Hematopoietic multipotent progenitor cell treated with erythropoietin and hydrocortisone succinate and interleukin-3 and kit ligand, for 6 days (in vitro differentiated cells): ENCODE measurements at regions not wholly inside any gene's neighbourhood (a gene's known extent, or its start where the extent isn't known, plus 50 kb on each side); places are given as distances from the start of the nearest gene placed in this dataset.

Source experiments
- DNase-seq: peaks from one replicate; pipeline ENCODE4 v3.0.0-alpha.2; 2015

- DNase-seq: no peak
Measured at GRCh38 chr14:30786701-30787100, 87.7 kb upstream of the COCH start.

DNA sequence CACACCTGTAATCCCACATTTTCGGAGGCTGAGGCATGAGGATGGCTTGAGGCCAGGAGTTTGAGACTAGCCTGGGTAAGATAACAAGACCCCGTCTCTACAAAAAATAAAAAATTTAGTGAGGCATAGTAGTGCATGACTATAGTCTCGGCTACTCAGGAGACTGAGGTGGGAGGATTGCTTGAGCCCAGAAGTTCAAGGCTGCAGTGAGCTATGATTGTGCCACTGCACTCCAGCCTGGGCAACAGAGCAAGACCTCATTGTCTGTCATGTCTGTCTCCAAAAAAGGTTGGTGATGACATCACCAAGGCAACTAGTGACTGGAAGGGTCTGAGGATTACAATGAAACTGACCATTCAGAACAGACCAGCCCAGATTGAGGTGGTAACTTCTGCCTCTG, 83.5 kb upstream of the COCH start:
- DNase-seq: no peak

DNA sequence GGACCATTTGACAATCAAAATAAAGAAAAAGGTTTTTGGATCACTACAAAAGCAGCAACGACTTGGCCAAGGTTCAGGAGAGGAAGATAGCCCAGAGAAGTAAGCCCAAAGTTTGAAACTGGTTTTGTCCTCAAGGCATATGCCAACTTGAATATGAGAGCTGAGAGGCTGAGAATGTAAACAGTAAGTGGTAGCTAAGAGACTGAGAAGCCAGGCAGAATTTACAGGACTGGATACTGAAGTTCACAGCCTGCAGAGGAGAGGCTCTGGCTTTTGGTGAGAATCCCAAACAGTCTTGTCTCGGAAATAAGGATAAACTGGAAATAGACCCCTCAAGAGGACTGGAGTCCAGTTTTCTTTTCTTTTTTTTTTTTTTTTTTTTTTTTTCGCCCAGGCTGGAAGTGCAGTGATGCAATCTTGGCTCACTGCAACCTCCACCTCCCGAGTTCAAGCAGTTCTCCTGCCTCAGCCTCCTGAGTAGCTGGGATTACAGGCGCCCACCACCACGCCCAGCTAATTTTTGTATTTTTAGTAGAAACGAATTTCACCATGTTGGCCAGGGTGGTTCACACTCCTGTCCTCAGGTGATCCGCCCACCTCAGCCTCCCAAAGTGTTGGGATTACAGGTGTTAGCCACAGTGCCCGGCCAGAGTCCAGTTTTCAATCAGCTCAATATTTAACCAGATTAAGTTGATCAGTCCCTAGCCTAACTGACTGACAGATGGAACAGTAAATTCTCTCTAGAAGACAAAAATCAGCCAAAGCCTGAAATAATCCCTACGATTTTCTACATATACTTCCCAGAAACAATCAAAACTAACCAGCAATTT, 82.6 kb upstream of the COCH start:
- DNase-seq: no peak

DNA sequence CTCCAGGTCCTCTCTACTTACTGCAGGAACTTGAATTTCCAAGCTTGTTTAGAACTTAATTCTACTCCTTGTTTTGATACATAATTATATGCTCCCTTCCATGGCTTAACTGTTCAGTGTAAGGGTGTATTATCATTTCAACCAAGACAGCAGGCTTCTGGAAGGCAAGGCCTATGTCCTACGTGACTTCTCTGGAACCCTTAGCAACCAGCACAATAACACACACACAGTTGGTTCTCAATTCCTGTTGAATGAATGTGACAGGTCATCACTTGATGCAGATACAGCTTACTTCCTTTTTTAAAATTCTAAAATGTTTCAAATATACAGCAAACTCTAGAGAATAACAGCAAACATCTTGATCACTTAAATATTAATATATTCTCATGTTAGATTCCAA, 77.7 kb upstream of the COCH start:
- no peak for DNase-seq

GRCh38 chr14:30798516-30798915, 75.8 kb upstream of the COCH start:
- no peak for DNase-seq

GRCh38 chr14:30798961-30799360, 75.4 kb upstream of the COCH start:
- no peak for DNase-seq

DNA sequence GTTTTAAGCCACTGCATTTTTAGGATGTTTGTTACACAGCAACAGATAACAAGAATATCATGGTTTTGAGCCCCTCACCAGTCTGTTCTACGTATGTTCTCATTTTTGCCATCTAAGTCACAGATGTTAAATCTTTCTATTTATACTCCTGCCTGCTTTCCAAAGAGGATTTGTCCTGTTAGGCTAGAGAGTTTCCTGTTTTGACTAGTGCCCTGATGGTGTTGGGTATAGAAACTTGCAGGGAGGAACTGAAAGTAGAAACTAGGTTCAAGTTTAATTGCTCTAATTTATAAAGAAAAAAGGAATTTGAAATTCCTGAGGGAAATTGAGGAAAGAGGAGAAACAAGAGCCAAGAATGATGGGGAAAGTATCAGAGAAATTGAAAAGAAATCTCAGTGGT, 74.4 kb upstream of the COCH start:
- no peak for DNase-seq

GRCh38 chr14:30803185-30803584, 71.2 kb upstream of the COCH start:
- DNase-seq: no peak

DNA sequence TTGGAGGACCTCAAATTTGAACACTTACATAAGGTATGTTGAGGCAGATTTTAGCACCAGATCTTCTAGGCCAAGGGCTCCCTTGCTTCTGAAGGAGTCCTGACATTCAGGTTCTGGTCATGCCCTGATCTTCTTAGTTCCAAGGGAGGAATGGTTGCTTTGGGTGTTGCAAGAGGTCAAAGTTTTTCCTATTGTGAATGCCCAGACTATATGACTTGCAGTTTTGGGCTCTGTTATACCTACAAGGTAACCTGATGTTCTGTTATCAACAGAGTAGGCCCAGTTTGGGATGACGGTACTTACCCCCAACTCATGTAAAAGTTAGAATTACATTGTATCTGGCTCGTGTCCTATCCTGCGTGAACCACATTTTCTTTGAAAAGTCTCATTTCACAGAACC, 69.1 kb upstream of the COCH start:
- DNase-seq: no peak

DNA sequence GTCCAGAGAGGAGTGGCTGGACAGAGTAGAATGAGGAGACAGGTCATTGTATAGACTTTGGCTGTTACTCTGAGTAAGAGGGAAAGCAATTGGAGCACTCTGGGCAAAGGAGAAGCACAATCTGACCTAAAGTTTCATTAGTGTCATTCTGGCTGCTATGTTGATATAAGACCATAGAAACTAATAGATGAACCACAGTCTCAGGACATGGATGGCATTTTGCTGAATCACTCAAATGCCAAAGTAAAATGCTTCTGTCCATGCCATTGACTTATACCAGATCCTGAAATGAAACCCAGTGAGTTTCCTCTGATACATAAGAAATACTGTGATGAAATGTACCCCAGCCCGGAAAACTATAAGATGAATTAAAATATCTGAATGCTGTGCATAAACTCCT, 65.8 kb upstream of the COCH start:
- no peak for DNase-seq

GRCh38 chr14:30813216-30813615, 61.1 kb upstream of the COCH start:
- no peak for DNase-seq

- DNase-seq: no peak
Measured at GRCh38 chr14:30820674-30821073, 53.7 kb upstream of the COCH start.

DNA sequence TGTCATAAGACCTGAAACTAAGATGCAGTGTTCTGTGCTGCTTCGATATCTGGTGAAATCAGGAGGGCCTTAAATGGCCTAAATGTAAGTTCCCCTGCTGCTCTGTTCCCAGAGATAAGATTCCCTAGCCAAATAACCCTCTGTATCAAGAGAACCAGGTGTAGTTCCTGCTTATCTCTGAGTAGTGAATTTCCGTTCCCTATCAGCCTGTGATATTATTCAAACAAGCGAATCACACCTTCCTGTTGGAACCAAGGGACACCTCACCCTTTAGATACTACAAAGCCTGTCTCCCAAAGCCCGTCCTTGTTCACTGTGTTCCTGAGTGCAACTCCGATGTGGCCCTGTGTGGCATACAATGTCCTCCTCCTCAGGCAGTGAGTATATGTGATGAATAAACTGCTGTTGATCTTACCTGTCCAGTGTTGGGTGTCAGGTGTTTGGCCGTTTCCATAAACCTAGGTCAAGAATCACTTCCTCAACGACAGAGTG, 52.2 kb upstream of the COCH start:
- peak; percentile 47 for DNase-seq
